Hepatocyte (in vitro differentiated cells): ENCODE measurements at regions not wholly inside any gene's neighbourhood (a gene's known extent, or its start where the extent isn't known, plus 50 kb on each side); places are given as distances from the start of the nearest gene placed in this dataset.

Experiments
- DNase-seq: peaks from one replicate; pipeline ENCODE4 v3.0.0-alpha.2; 2016; ENCODE audit warnings: low spot score
- H2AFZ ChIP-seq: fragments of 200-600 bp; sonication (generic); 2 replicates; pipeline ENCODE4 v1.6.0; 2016; ENCODE audit warnings: antibody characterized with exemption, mild to moderate bottlenecking
- H3K27ac ChIP-seq: fragments of 200-600 bp; sonication (generic); 2 replicates; pipeline ENCODE4 v1.5.1; 2016; ENCODE audit warnings: mild to moderate bottlenecking
- H3K27me3 ChIP-seq: fragments of 200-600 bp; sonication (generic); 2 replicates; pipeline ENCODE4 v1.6.1; 2016
- H3K36me3 ChIP-seq: fragments of 200-600 bp; sonication (generic); replicated peaks from 2 replicates; pipeline ENCODE4 v1.5.1; 2016; ENCODE audit warnings: low read depth; ENCODE audit not compliant: insufficient read depth
- H3K4me1 ChIP-seq: fragments of 200-600 bp; sonication (generic); 2 replicates; pipeline ENCODE4 v1.5.1; 2016; ENCODE audit warnings: mild to moderate bottlenecking, moderate library complexity; ENCODE audit not compliant: insufficient read depth
- H3K4me2 ChIP-seq: fragments of 200-600 bp; sonication (generic); 2 replicates; pipeline ENCODE4 v1.6.0; 2016
- H3K4me3 ChIP-seq: fragments of 200-600 bp; sonication (generic); 2 replicates; pipeline ENCODE4 v1.5.1; 2016; ENCODE audit warnings: mild to moderate bottlenecking
- H3K79me2 ChIP-seq: fragments of 200-600 bp; sonication (generic); 2 replicates; pipeline ENCODE4 v1.6.0; 2017; ENCODE audit warnings: mild to moderate bottlenecking
- H3K9me2 ChIP-seq: fragments of 200-600 bp; sonication (generic); replicated peaks from 2 replicates; pipeline ENCODE4 v1.6.0; 2017; ENCODE audit warnings: mild to moderate bottlenecking; ENCODE audit not compliant: insufficient read depth
- H3K9me3 ChIP-seq: fragments of 200-600 bp; sonication (generic); 2 replicates; pipeline ENCODE4 v1.5.1; 2016; ENCODE audit warnings: low read depth, mild to moderate bottlenecking
- H4K20me1 ChIP-seq: fragments of 200-600 bp; sonication (generic); 2 replicates; pipeline ENCODE4 v1.6.0; 2016; ENCODE audit warnings: mild to moderate bottlenecking; ENCODE audit not compliant: insufficient read depth, poor library complexity, severe bottlenecking
- EZH2 ChIP-seq: fragments of 200-600 bp; sonication (generic); IDR thresholded peaks from 2 replicates; pipeline ENCODE4 v1.6.1; 2016; ENCODE audit warnings: antibody characterized with exemption, mild to moderate bottlenecking, borderline replicate concordance
- EZH2phosphoT487 ChIP-seq: fragments of 200-600 bp; sonication (generic); IDR thresholded peaks from one replicate; pipeline ENCODE4 v1.6.1; 2018; ENCODE audit warnings: antibody characterized with exemption, mild to moderate bottlenecking, low read depth, moderate library complexity; ENCODE audit not compliant: unreplicated experiment, severe bottlenecking
- WGBS: methylation state at CpG from one replicate; pipeline ENCODE4 v1.1.6; 2016; ENCODE audit warnings: low lambda C conversion rate; ENCODE audit errors: missing lambda C conversion rate; 5-methylcytosine and 5-hydroxymethylcytosine counted together
- TF ChIP-seq, protein P1 (sequence below): fragments of 200-600 bp; sonication (generic); IDR thresholded peaks from 2 replicates; pipeline ENCODE4 v1.5.1; 2016; ENCODE audit warnings: antibody characterized with exemption, mild to moderate bottlenecking; ENCODE audit not compliant: poor library complexity

- H3K79me2 ChIP-seq: no peaks in the 10 kb centered on the region
- TF ChIP-seq EZH2phosphoT487: no peak
- TF ChIP-seq, protein P1, sequence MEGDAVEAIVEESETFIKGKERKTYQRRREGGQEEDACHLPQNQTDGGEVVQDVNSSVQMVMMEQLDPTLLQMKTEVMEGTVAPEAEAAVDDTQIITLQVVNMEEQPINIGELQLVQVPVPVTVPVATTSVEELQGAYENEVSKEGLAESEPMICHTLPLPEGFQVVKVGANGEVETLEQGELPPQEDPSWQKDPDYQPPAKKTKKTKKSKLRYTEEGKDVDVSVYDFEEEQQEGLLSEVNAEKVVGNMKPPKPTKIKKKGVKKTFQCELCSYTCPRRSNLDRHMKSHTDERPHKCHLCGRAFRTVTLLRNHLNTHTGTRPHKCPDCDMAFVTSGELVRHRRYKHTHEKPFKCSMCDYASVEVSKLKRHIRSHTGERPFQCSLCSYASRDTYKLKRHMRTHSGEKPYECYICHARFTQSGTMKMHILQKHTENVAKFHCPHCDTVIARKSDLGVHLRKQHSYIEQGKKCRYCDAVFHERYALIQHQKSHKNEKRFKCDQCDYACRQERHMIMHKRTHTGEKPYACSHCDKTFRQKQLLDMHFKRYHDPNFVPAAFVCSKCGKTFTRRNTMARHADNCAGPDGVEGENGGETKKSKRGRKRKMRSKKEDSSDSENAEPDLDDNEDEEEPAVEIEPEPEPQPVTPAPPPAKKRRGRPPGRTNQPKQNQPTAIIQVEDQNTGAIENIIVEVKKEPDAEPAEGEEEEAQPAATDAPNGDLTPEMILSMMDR: no peak
- no peak for TF ChIP-seq EZH2
Measured at GRCh38 chr12:17370621-17371020, 719.4 kb downstream of the RERGL start.

GRCh38 chr12:17369556-17369955, 720.4 kb downstream of the RERGL start:
- Histone ChIP-seq H3K27me3 (no peaks in the 10 kb centered on the region), H3K36me3 (no peaks in the 10 kb centered on the region), H3K9me2 (no peaks in the 10 kb centered on the region), H4K20me1 (no peaks in the 10 kb centered on the region), H3K9me3 (no peaks in the 10 kb centered on the region), H3K4me2 (no peak overlapping the region), H3K27ac (no peak overlapping the region), H3K79me2 (no peaks in the 10 kb centered on the region), H3K4me3 (no peak overlapping the region), H2AFZ (no peak overlapping the region), H3K4me1 (no peaks in the 10 kb centered on the region)
- WGBS: 88% methylated on average over 1 of the region's 1 CpG
- DNase-seq: no peak
- no peak for TF ChIP-seq EZH2
- TF ChIP-seq, protein P1: no peak
- no peak for TF ChIP-seq EZH2phosphoT487

More at GRCh38 chr12:17370621-17371020, 719.4 kb downstream of the RERGL start:
- Histone ChIP-seq H3K4me3 (no peak overlapping the region), H4K20me1 (no peaks in the 10 kb centered on the region), H3K27me3 (no peaks in the 10 kb centered on the region), H3K9me2 (no peaks in the 10 kb centered on the region), H3K27ac (no peak overlapping the region), H2AFZ (no peak overlapping the region), H3K4me2 (no peak overlapping the region), H3K9me3 (no peaks in the 10 kb centered on the region), H3K36me3 (no peaks in the 10 kb centered on the region), H3K4me1 (no peaks in the 10 kb centered on the region)
- no peak for DNase-seq

- WGBS: 83% methylated on average over 3 of the region's 3 CpGs
- no peak for DNase-seq
Measured at GRCh38 chr12:17361224-17361623, 728.8 kb downstream of the RERGL start.

More at GRCh38 chr12:17361224-17361623, 728.8 kb downstream of the RERGL start:
- TF ChIP-seq, protein P1: no peak
- TF ChIP-seq EZH2phosphoT487 (no peak), EZH2 (no peak)
- Histone ChIP-seq H3K27ac (no peak overlapping the region), H2AFZ (no peak overlapping the region), H3K79me2 (no peaks in the 10 kb centered on the region), H4K20me1 (no peaks in the 10 kb centered on the region), H3K9me2 (no peaks in the 10 kb centered on the region), H3K4me3 (no peak overlapping the region), H3K9me3 (no peaks in the 10 kb centered on the region), H3K4me2 (no peak overlapping the region), H3K27me3 (no peaks in the 10 kb centered on the region), H3K36me3 (no peaks in the 10 kb centered on the region), H3K4me1 (no peaks in the 10 kb centered on the region)
